Spleen (tissue), 7 donors: ENCODE measurements at regions not wholly inside any gene's neighbourhood (a gene's known extent, or its start where the extent isn't known, plus 50 kb on each side); places are given as distances from the start of the nearest gene placed in this dataset.

ENCODE experiments used
- POLR2AphosphoS5 ChIP-seq, 3 donors: sonication (generic); formaldehyde crosslinking; IDR thresholded peaks; one replicate each; pipeline ENCODE4 v1.5.1; 2017; ENCODE audit warnings: antibody characterized with exemption in 3 of 3
- TF ChIP-seq, protein P1 (sequence below), 11 experiments: fragments of 200-600 bp in 7 of 11; fragments of 450-650 bp in 4 of 11; sonication (generic) in 4 of 11; IDR thresholded peaks in 8 of 11; conservative IDR thresholded peaks in 3 of 11; 1 replicate in 7 of 11; 2 replicates in 4 of 11; pipeline versions ENCODE4 v1.4.0 to v1.8.0; 2016 to 2021; ENCODE audit warnings: antibody characterized with exemption in 11 of 11, inconsistent platforms in 4 of 11, mild to moderate bottlenecking in 1 of 11
- donor health status: DM: no; HTN: no; CAD: no; lungs with moderate emphysema.
- donor health status: DM: no; HTN: no; CAD: no.
- donor health status: DM: no; HTN: no; CAD: no.

DNA sequence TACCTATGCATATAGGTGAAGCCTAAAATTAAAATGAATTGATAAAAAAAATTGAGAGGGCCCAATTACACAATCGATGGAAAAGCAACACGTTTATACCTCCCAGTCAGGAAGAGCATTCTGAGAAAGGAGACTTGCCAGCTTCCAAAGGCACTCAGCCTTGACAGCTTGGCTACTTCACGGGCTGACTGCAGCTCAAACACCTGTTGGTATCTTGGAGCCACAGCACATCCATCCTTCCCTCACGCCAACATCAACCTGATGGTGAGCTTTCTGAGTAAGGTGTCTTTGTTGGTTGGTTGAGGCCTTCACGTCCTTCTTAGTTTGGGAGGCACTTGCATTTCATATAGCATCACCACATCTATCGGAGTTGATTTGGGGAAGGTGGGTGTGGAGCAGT, 598.9 kb upstream of the DIPK2B start:
- TF ChIP-seq, protein P1, sequence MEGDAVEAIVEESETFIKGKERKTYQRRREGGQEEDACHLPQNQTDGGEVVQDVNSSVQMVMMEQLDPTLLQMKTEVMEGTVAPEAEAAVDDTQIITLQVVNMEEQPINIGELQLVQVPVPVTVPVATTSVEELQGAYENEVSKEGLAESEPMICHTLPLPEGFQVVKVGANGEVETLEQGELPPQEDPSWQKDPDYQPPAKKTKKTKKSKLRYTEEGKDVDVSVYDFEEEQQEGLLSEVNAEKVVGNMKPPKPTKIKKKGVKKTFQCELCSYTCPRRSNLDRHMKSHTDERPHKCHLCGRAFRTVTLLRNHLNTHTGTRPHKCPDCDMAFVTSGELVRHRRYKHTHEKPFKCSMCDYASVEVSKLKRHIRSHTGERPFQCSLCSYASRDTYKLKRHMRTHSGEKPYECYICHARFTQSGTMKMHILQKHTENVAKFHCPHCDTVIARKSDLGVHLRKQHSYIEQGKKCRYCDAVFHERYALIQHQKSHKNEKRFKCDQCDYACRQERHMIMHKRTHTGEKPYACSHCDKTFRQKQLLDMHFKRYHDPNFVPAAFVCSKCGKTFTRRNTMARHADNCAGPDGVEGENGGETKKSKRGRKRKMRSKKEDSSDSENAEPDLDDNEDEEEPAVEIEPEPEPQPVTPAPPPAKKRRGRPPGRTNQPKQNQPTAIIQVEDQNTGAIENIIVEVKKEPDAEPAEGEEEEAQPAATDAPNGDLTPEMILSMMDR (IDR thresholded peaks at IDR 0.05 in 8 of 11, conservative IDR thresholded peaks at IDR 0.05 in 3 of 11), result no peak
- TF ChIP-seq POLR2AphosphoS5 (IDR thresholded peaks at IDR 0.05), result no peak
